ENCODE measurements at regions not wholly inside any gene's neighbourhood (a gene's known extent, or its start where the extent isn't known, plus 50 kb on each side); places are given as distances from the start of the nearest gene placed in this dataset.

DNA sequence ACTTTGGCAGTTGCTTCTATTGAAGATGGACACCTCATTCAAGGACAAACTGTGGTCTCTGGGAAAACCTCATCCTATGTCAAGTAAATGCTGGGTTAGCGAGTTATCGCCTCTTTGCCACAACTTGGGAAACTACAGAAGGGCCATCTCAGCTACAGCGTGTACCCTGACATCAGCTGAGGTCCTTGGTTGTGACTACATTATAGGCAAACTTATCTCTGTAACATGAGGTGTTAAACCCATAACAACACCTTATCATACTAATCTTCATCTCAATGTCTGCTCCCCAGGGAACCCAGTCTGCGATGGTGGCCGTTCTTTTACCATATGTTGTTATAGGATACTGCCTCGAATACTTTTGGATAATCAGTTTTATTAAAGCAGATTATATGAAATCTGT, 1862.7 kb downstream of the STIM2 start:
- H3K4me3 ChIP-seq (ENCODE audit: low read depth, low read length) = no peak overlapping the region

- H3K4me3 ChIP-seq (ENCODE audit: low read depth, low read length) = no peak overlapping the region
Observed at GRCh38 chr4:28724239-28724638, 1863.6 kb downstream of the STIM2 start.

DNA sequence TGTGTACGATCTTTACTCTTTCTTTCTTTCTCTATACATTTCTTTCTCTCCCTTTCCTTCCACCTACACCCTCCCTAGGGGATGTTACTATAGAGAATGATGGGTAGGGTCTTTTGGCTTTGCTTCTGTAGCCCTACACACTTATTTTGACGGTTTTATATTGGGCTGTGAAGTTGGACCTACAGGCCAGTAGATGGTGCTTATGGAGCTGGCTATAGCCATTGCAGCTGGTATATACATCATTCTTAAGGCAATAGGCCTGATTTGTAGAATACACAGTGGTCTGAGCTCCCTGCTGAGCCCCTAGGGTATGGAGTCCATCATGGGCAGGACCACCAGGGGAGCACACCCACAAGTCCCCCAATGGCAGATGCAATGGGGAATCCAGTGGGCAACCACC, 1869.7 kb downstream of the STIM2 start:
- no peak overlapping the region for H3K4me3 ChIP-seq (ENCODE audit: low read depth, low read length)

- no peak overlapping the region for H3K4me3 ChIP-seq (ENCODE audit: low read depth, low read length)
Observed at GRCh38 chr4:28744066-28744465, 1883.4 kb downstream of the STIM2 start.

GRCh38 chr4:28754376-28754775, 1893.7 kb downstream of the STIM2 start:
- H3K4me3 ChIP-seq (ENCODE audit: low read depth, low read length) = no peak overlapping the region

DNA sequence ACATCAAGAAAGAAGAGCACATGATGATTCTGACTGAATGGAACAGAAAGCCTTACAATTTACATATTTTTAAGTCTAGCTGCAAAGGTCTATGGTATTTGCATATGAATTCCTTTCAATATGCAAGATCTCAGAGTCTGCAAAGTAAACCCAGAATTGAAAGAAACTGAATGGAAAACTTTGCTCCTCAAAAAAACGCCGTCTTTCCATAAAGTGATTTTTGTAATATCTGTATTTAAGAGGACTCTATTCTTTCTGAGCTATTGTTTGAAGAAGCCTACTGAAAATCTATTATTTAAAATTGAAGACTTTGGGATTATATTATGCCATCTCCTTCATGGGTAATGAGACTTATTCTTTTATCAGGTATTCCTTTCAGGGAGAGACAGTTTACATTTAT, 1894.4 kb downstream of the STIM2 start:
- H3K4me3 ChIP-seq (ENCODE audit: low read depth, low read length) = no peak overlapping the region

DNA sequence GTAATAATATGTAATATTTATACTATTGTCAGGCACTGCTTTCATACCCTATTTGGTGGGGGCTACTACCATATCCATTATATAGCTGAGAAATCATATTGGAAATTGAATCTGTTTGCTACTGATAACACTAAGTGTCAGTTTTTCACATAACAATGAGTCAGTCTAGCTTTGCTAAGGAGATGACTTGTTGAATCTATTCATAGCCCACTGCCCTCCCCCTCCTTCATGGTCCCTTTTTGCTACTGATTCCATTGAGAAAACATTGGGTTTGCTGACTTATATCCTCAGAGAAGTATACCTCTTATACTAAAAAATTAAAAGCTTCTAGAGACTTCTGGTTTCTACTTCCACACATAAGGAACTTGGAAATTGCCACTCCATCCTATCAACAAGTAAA, 1898.4 kb downstream of the STIM2 start:
- no peak overlapping the region for H3K4me3 ChIP-seq (ENCODE audit: low read depth, low read length)

GRCh38 chr4:28760003-28760402, 1899.4 kb downstream of the STIM2 start:
- no peak overlapping the region for H3K4me3 ChIP-seq (ENCODE audit: low read depth, low read length)

DNA sequence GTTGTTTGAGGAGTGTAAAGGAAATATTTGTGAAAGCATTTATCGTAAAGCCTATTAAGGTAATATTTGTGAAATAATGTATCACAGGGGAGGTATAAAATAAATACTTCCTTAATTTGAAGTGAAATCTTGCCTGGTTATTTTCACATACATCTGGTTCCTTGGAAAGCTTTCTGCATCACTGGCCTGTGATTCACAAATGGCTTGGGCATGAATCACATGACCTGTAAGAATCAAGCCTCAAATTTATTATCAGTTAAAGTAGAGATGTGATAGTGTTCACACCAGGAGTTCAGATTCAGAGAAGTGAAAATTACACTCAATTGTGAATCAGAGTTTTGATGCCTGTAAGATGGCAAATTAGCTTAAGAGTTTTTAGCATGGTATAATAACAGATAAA, 1911.4 kb downstream of the STIM2 start:
- H3K4me3 ChIP-seq (ENCODE audit: low read depth, low read length) = no peak overlapping the region

GRCh38 chr4:28772788-28773187, 1912.1 kb downstream of the STIM2 start:
- H3K4me3 ChIP-seq (ENCODE audit: low read depth, low read length) = no peak overlapping the region

DNA sequence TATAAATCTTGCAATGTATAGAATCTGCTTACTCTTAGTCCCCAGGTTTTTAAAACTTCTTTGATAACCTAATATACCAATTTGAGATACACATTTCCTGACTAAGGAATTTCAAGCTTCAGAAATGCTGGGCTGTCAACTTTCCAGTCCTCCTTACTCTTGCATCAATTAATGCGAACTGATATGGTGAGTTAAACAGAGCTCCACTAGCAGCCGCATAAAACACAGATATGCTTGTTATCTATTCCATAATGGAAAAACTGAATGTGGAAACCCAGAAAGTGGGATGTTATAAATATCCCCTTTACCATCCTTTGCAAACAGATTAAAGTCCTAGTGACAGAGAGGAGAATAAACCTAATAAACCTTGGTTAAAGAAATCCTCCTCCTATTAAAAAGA, 1913.7 kb downstream of the STIM2 start:
- H3K4me3 ChIP-seq (ENCODE audit: low read depth, low read length) = no peak overlapping the region

DNA sequence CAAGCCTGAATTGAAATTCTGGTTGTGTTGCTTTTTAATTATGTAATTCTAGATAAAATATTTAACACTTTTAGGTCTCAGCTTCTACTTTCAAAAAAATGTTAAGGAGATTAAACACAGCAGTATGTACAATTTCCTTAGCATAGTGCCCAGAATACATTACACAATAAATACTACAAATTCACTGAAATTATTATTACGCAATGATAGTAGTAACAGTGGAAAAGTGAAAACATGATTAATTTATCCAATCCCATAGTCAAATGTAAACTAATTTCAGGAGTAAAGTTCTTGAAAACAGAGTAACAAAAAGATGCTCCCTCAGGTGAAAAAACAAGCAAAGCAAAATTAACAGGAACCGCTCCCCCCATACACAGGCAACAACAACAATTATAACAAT, 1915.4 kb downstream of the STIM2 start:
- H3K4me3 ChIP-seq (ENCODE audit: low read depth, low read length) = no peak overlapping the region

DNA sequence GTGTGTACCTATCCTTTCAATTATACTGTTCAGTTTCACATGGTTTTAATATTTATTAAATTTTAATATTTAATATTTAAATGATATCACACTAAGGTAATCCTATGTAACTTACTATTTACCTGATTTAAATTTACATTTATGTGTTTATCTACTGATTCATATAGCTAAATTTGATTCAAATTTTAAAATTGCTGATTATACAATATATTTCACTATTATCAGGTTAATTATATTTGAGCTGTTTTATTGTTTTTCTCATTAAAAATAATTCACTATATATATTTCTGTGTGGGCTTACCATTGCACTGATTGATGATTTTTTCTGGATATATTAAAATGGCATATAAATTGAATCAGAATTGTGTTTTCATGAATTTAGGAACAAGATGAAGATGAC, 1923.5 kb downstream of the STIM2 start:
- no peak overlapping the region for H3K4me3 ChIP-seq (ENCODE audit: low read depth, low read length)

- H3K4me3 ChIP-seq (ENCODE audit: low read depth, low read length) = no peak overlapping the region
Observed at GRCh38 chr4:28787947-28788346, 1927.3 kb downstream of the STIM2 start.

DNA sequence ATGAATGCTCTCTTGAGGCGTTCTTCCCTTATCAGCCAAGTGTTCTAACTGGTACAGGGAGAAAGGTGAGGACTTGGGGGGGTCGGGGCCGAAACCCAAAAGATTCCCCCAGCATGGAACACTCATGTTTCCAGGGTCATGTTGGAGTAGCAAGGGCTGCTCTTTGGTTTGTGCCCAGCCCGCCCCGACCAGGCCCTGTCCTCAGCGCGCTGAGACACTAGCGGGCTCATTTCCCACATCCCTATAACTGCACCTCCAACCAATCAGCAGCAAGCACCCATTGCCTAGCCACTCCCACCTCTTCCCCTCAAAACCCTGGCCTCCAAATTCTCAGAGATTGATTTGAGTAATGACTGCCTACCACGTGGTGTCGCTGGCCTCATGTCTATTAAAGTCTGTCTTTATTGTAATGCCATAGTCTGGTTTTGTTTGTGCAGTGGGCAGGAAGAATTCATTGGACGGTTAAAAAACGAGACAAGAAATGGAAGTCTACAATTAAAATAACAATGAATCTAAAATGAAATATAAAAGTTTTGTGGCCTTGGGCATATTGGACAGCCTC, 1928.4 kb downstream of the STIM2 start:
- no peak overlapping the region for H3K4me3 ChIP-seq (ENCODE audit: low read depth, low read length)

DNA sequence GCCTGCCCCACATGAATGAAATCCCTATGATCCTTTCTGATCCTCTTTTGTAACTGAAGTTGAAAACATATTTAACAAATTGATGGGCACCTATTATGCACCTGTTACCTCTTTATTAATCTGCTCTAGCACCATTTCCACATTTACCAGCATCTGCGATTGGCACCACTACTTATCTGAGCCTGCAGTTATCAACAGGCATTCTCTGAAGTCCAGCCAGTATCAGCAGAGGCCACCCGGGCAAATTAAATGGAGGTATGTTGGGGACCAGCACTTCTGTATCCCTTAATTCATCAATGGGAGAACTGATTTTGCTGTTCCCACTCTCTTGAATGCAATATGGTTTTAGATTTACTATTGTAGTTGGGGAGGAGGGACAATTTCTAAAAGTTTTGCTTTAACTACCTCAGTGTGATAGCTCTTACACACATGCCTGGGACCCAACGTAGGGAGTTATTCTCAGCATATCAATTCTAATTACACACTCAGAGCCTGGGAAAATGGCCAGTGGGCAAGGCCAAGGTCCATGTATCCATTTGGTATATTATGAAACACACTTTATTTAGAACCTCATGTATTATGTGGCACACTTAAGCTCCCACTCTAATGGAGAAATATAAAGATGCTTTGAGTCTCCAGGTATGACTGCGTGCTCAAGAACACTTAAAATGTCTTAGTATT, 1927.1 kb upstream of the PCDH7 start:
- no peak overlapping the region for H3K4me3 ChIP-seq (ENCODE audit: low read depth, low read length)

DNA sequence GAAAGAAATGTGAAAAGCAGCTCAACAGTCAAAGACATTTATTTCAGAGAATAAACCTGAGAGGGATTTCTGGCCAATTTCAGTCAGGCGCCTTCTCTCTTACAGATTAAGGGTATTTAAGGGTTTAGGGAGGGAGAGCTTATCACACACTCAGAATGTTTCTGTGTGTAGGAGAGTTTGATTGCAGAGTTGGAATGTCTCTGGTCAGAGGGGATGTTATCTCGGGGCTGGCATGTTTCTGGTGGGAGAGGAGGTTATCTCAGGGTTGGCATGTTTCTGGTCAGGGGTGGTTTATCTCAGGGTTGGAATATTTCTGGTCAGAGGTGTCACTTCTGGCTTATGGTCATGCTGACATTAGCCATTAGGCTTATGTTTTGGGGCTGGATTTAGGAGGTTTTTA, 1920.5 kb upstream of the PCDH7 start:
- H3K4me3 ChIP-seq (ENCODE audit: low read depth, low read length) = no peak overlapping the region

- no peak overlapping the region for H3K4me3 ChIP-seq (ENCODE audit: low read depth, low read length)
Observed at GRCh38 chr4:28811025-28811424, 1909.1 kb upstream of the PCDH7 start.

GRCh38 chr4:28822163-28822562, 1898.0 kb upstream of the PCDH7 start:
- no peak overlapping the region for H3K4me3 ChIP-seq (ENCODE audit: low read depth, low read length)

DNA sequence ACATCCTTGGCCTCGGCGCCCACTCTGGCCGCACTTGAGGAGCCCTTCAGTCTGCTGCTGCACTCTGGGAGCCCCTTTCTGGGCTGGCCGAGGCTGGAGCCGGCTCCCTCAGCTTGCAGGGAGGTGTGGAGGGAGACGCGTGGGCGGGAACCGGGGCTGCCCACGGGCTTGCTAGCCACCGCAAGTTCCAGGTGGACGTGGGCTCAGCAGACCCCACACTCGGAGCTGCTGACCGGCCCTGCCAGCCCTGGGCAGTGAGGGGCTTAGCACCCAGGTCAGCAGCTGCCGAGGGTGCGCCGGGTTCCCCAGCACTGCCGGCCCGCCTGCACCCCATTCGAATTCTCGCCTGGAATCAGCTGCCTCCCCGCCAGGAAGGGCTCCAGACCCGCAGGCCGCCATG, 1892.3 kb upstream of the PCDH7 start:
- H3K4me3 ChIP-seq (ENCODE audit: low read depth, low read length) = no peak overlapping the region

GRCh38 chr4:28831867-28832266, 1888.3 kb upstream of the PCDH7 start:
- H3K4me3 ChIP-seq (ENCODE audit: low read depth, low read length) = no peak overlapping the region

GRCh38 chr4:28832444-28832843, 1887.7 kb upstream of the PCDH7 start:
- H3K4me3 ChIP-seq (ENCODE audit: low read depth, low read length) = no peak overlapping the region

- no peak overlapping the region for H3K4me3 ChIP-seq (ENCODE audit: low read depth, low read length)
Observed at GRCh38 chr4:28834120-28834519, 1886.0 kb upstream of the PCDH7 start.
